NB4 (cell line): ENCODE measurements at regions not wholly inside any gene's neighbourhood (a gene's known extent, or its start where the extent isn't known, plus 50 kb on each side); places are given as distances from the start of the nearest gene placed in this dataset.
"Not testable (repeated sequence)": the region's sequence is repeated elsewhere in the genome, so short reads cannot be mapped to it uniquely, and the experiment has no call there.

Source experiments
- DNase-seq: peaks from one replicate; pipeline ENCODE4 v3.0.0; 2010; ENCODE audit warnings: low read depth
- H3K4me3 ChIP-seq: one replicate; pipeline ENCODE4 v1.5.1; 2011; ENCODE audit warnings: mild to moderate bottlenecking, low read depth, low read length, moderate library complexity
- MYC ChIP-seq: IDR thresholded peaks from 2 replicates; pipeline ENCODE4 v1.6.1; 2011; ENCODE audit warnings: low read depth, low read length
- POLR2A ChIP-seq: IDR thresholded peaks from 2 replicates; pipeline ENCODE4 v1.6.1; 2011; ENCODE audit warnings: mild to moderate bottlenecking; ENCODE audit not compliant: insufficient read length; ENCODE audit errors: extremely low read depth
- TF ChIP-seq, protein P1 (sequence below): IDR thresholded peaks from 2 replicates; pipeline ENCODE4 v1.6.1; 2011; ENCODE audit warnings: low read depth, low read length
- TF ChIP-seq, protein P2 (sequence below): IDR thresholded peaks from one replicate; pipeline ENCODE4 v1.5.1; 2012; ENCODE audit warnings: low read depth, low read length

DNA sequence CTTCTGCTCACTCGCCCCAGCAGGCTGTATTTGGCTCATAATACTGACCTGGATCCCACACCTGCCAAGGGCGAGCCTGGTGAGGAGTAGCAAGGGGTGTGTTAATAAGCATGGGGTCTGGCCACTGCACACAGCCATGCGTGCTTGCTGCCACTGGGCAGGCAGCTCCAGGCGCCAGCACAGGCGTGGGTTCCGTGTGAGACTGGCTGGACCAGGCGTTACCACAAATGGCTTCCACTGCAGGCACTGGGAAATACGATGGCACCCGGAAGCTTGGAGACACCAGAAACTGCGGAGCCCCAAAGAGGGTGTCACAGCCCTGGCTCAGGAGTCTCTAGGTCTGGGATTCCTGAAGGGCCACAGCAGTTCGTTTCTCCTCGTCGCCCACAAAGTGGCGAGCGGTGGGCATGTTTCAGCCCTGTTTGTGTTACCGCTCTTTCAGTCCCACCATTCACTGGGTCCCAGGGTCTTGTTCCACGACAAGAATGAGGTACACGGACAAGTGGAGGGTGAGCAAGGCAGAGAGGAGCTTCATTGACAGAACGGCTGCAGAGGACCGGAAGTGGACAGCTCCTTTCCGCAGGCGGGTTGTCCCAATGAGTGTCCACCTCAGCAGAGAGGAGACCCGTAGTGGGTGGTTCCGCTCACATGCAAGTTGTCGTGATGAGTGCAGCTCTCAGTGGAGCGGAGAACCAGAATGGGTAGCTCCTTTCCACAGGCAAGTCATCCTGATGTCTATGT is 428.9 kb downstream of the EPHA5 start:
- no peak for DNase-seq
- no peak overlapping the region for H3K4me3 ChIP-seq
- TF ChIP-seq, protein P1, sequence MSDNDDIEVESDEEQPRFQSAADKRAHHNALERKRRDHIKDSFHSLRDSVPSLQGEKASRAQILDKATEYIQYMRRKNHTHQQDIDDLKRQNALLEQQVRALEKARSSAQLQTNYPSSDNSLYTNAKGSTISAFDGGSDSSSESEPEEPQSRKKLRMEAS = no peak
- TF ChIP-seq, protein P2, sequence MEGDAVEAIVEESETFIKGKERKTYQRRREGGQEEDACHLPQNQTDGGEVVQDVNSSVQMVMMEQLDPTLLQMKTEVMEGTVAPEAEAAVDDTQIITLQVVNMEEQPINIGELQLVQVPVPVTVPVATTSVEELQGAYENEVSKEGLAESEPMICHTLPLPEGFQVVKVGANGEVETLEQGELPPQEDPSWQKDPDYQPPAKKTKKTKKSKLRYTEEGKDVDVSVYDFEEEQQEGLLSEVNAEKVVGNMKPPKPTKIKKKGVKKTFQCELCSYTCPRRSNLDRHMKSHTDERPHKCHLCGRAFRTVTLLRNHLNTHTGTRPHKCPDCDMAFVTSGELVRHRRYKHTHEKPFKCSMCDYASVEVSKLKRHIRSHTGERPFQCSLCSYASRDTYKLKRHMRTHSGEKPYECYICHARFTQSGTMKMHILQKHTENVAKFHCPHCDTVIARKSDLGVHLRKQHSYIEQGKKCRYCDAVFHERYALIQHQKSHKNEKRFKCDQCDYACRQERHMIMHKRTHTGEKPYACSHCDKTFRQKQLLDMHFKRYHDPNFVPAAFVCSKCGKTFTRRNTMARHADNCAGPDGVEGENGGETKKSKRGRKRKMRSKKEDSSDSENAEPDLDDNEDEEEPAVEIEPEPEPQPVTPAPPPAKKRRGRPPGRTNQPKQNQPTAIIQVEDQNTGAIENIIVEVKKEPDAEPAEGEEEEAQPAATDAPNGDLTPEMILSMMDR = no peak
- TF ChIP-seq MYC = no peak
- TF ChIP-seq POLR2A = no peak

DNA sequence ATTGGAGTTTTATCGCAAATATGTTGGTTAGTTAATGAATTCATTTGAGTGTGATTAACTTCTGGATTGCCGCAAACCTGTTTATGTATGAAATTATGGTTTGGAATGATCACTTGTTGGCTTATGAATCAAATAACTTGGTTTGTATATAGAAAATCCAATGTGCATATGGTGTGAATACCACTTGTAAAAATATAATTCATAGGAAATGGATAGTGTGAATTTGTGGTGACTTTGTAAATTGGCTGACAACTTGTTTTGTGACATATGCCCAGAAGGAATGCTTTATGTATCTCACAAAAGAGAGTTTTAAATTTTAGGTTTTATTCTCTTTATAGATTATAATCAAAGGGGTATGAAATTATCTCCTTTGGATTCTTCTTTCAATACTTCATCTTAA is 436.2 kb downstream of the EPHA5 start:
- no peak overlapping the region for H3K4me3 ChIP-seq
- DNase-seq = no peak
- TF ChIP-seq POLR2A = no peak
- TF ChIP-seq, protein P1 = no peak
- TF ChIP-seq MYC = no peak
- TF ChIP-seq, protein P2 = no peak

DNA sequence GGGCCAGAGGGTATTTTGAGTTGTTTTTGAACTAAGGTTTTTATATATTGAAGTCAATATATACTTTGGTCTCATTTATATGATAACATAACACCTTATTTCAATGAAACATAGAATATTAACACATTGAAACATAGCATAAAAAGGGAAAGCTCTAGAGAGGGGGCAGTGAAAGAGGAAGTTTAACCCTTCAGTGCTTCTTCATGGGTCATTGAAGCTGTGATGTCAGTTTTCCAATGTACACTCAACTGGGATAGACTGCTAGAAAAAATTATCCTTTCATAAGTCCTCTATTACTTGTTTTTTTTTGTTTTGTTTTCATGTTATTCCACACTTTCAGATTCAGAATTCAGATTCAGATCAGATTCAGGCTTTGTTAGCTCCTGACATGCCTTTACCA is 442.7 kb downstream of the EPHA5 start:
- H3K4me3 ChIP-seq = no peak overlapping the region
- no peak for DNase-seq
- no peak for TF ChIP-seq POLR2A
- no peak for TF ChIP-seq MYC
- TF ChIP-seq, protein P1 = no peak
- TF ChIP-seq, protein P2 = no peak

DNA sequence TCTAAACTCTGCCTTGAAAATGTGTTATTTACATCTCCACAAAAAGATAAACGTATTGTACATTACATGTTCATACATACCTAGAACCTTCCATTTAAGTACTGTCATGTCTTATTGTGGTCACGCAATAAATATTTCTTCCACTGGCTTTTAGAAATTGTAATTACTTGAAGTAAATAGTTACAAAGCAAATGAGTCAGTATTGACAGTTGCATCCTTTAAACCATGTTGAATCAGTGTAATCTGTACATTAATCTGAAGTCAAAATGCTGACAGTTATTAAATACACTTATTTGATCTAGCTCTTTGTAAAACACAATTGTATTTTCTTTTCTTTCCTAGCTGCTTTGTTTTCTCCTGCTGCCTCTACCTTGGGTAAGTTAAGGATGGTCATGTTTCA is 446.7 kb downstream of the EPHA5 start:
- no peak overlapping the region for H3K4me3 ChIP-seq
- no peak for DNase-seq
- TF ChIP-seq POLR2A = no peak
- no peak for TF ChIP-seq MYC
- TF ChIP-seq, protein P1 = no peak
- TF ChIP-seq, protein P2 = no peak

DNA sequence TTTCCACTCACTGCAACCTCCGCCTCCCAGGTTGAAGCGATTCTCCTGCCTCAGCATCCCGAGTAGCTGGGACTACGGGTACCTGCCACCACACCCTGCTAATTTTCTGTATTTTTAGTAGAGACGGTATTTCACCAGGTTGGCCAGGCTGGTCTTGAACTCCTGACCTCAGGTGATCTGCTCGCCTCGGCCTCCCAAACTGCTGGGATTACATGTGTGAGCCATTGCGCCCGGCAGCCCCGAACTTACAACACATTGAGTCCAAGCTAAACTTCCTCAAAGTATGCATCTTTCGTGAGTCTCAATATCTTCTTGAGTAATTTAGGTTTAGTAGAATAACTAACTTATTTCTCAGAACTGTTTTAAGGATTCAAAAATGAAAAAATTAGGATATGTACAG is 447.2 kb downstream of the EPHA5 start:
- not testable (repeated sequence) for H3K4me3 ChIP-seq, DNase-seq

DNA sequence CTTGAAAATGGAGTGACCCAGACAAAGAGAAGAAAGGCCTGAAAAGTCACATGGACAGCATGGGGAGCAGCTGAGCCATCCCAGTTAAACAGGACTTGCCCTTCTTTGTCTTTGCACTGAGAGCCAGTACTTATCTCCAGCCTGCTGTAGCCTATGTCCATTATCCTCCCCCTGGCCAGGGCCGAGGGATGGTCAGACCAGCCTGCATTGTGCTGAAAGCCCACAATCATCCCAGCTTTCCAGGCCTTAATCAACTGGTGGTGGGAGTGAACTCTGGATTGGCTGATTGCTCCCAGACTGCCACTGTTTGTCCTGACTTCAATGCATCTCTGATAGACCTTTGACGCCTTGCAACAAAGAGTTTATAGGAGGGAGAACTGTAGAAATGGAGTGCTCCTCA is 453.1 kb downstream of the EPHA5 start:
- no peak overlapping the region for H3K4me3 ChIP-seq
- TF ChIP-seq, protein P2 = no peak
- TF ChIP-seq POLR2A (no peak), MYC (no peak)
- TF ChIP-seq, protein P1 = no peak
- no peak for DNase-seq
